ENCODE measurements at regions not wholly inside any gene's neighbourhood (a gene's known extent, or its start where the extent isn't known, plus 50 kb on each side); places are given as distances from the start of the nearest gene placed in this dataset.

GRCh38 chrX:867502-867901 is 236.9 kb downstream of the SHOX start:
- TF ChIP-seq CTCF (IDR thresholded peaks at IDR 0.05), result no peak
- no peak for DNase-seq
- WGBS, 3 donors, result 18 to 23% (median 21%) methylated on average over 11 of the region's 11 CpGs
- Histone ChIP-seq H3K4me1 (no peaks in the 10 kb centered on the region), H3K4me3 (no peak overlapping the region), H3K9me3 (no peaks in the 10 kb centered on the region), H3K27me3 (ENCODE audit: insufficient read depth in 3 of 3, low read length in 2 of 3) (peaks cover 0 to 13% (median 0%) of the 10 kb centered on the region in 3 donors), H3K27ac (no peak overlapping the region), H3K36me3 (ENCODE audit: insufficient read depth in 1 of 2, low read depth in 1 of 2) (no peaks in the 10 kb centered on the region)
- intact Hi-C loops (cut with DNase I), result no loop called here
- ATAC-seq, result no peak

GRCh38 chrX:866441-866990 is 235.9 kb downstream of the SHOX start:
- H3K27me3 ChIP-seq (ENCODE audit: insufficient read depth in 3 of 3, low read length in 2 of 3), result peaks cover 0 to 13% (median 0%) of the 10 kb centered on the region in 3 donors
- no peak for ATAC-seq
- H3K27ac ChIP-seq, result no peak overlapping the region
- no peaks in the 10 kb centered on the region for H3K9me3 ChIP-seq
- no peak for DNase-seq
- H3K4me1 ChIP-seq, result no peaks in the 10 kb centered on the region
- no peaks in the 10 kb centered on the region for H3K36me3 ChIP-seq (ENCODE audit: insufficient read depth in 1 of 2, low read depth in 1 of 2)
- 11 to 15% (median 14%) methylated on average over 18 of the region's 18 CpGs for WGBS, 3 donors
- TF ChIP-seq CTCF (IDR thresholded peaks at IDR 0.05), result no peak
- intact Hi-C loops (cut with DNase I), result no loop called here
- H3K4me3 ChIP-seq, result no peak overlapping the region

GRCh38 chrX:865422-865821 is 234.8 kb downstream of the SHOX start:
- 65 to 83% (median 65%) methylated on average over 3 of the region's 3 CpGs for WGBS, 3 donors
- no peaks in the 10 kb centered on the region for H3K4me1 ChIP-seq
- no peak for DNase-seq
- no peak for TF ChIP-seq CTCF (IDR thresholded peaks at IDR 0.05)
- no peaks in the 10 kb centered on the region for H3K9me3 ChIP-seq
- H3K4me3 ChIP-seq, result no peak overlapping the region
- ATAC-seq, result no peak
- peaks cover 0 to 13% (median 0%) of the 10 kb centered on the region in 3 donors for H3K27me3 ChIP-seq (ENCODE audit: insufficient read depth in 3 of 3, low read length in 2 of 3)
- no peaks in the 10 kb centered on the region for H3K36me3 ChIP-seq (ENCODE audit: insufficient read depth in 1 of 2, low read depth in 1 of 2)
- intact Hi-C loops (cut with DNase I), result no loop called here
- H3K27ac ChIP-seq, result no peak overlapping the region

- Histone ChIP-seq H3K36me3 (ENCODE audit: insufficient read depth in 1 of 2, low read depth in 1 of 2) (no peaks in the 10 kb centered on the region), H3K27me3 (ENCODE audit: insufficient read depth in 3 of 3, low read length in 2 of 3) (peaks cover 0 to 5% (median 0%) of the 10 kb centered on the region in 3 donors), H3K9me3 (peaks cover 7% of the 10 kb centered on the region), H3K27ac (no peak overlapping the region), H3K4me3 (no peak overlapping the region), H3K4me1 (no peaks in the 10 kb centered on the region)
- no peak for ATAC-seq
- TF ChIP-seq CTCF (IDR thresholded peaks at IDR 0.05), result no peak
- WGBS, 3 donors, result 19 to 37% (median 21%) methylated on average over 9 of the region's 9 CpGs
- DNase-seq, result no peak
- intact Hi-C loops (cut with DNase I), result no loop called here
Measured at GRCh38 chrX:861921-862320, 231.3 kb downstream of the SHOX start.

GRCh38 chrX:861340-861890 is 230.8 kb downstream of the SHOX start:
- H3K27me3 ChIP-seq (ENCODE audit: insufficient read depth in 3 of 3, low read length in 2 of 3), result peaks cover 0 to 5% (median 0%) of the 10 kb centered on the region in 3 donors
- no peak overlapping the region for H3K27ac ChIP-seq
- intact Hi-C loops (cut with DNase I), result no loop called here
- ATAC-seq, result no peak
- WGBS, 3 donors, result 37 to 47% (median 41%) methylated on average over 14 of the region's 14 CpGs
- no peak overlapping the region for H3K4me3 ChIP-seq
- TF ChIP-seq CTCF (IDR thresholded peaks at IDR 0.05), result no peak
- H3K36me3 ChIP-seq (ENCODE audit: insufficient read depth in 1 of 2, low read depth in 1 of 2), result no peaks in the 10 kb centered on the region
- peaks cover 7% of the 10 kb centered on the region for H3K9me3 ChIP-seq
- DNase-seq, result no peak
- no peaks in the 10 kb centered on the region for H3K4me1 ChIP-seq
